GM10266 (cell line): ENCODE measurements at regions not wholly inside any gene's neighbourhood (a gene's known extent, or its start where the extent isn't known, plus 50 kb on each side); places are given as distances from the start of the nearest gene placed in this dataset.

Experiments
- DNase-seq: peaks from one replicate; pipeline ENCODE4 v3.0.0; 2012; ENCODE audit errors: extremely low spot score
- CTCF ChIP-seq: IDR thresholded peaks from 2 replicates; pipeline ENCODE4 v1.5.1; 2012; ENCODE audit warnings: mild to moderate bottlenecking, low read depth; ENCODE audit not compliant: control insufficient read depth, insufficient read depth; ENCODE audit errors: missing control alignments

- TF ChIP-seq CTCF = no peak
- DNase-seq = peak; percentile 33
Measured at GRCh38 chr13:50224534-50224933, 209.3 kb downstream of the KCNRG start.

- no peak for TF ChIP-seq CTCF
- no peak for DNase-seq
Measured at GRCh38 chr13:50225193-50226155, 210.2 kb downstream of the KCNRG start.

DNA sequence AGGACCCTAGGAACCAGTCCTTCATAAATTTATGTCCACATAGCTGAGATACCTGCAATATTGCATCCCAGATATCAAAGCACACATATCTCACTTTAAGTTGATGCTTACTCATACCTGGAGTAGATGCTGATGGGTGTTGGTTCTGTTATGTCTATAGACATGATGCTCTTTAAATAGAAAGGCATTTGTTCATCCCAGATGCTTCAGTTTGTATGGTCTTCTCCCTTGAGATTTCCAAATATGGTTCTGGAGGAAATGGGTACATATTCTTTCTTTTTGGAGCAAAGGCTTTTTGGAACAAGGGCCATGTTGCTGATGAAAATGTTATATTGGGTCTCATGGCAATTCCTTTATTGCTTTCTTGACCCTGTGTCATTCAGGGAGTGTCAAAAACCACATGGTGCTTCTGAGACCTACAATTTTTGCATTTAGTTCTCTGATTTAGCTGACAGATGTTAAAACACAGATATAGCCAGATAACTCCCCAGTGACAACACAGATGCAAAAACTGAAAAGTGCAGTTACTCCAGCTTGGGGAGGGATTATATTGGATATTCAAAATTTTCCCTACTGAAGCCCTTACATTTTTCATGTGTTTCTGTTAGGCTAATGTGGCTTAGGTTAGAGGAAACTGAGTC lies 211.4 kb downstream of the KCNRG start:
- no peak for DNase-seq
- no peak for TF ChIP-seq CTCF

DNA sequence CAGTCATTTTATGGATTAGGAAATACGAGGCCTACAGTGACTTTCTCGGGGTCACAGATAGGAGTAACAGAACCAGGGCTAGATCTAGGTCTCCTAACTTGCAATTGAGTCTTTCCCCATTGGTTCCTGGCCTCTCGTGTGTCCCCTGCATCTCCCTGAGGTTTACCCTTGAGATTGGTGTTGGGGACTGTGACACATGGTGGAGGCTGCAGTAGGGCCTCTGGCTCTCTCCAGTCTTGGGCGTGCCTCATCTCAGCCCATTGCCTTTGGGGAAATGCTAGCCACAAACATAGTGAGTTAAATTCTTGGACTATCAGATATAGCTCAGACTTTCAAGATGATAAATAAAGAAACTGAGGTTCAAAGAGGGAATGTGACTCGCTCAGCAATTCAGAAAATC lies 212.1 kb downstream of the KCNRG start:
- no peak for TF ChIP-seq CTCF
- no peak for DNase-seq

GRCh38 chr13:50228527-50228926 lies 213.3 kb downstream of the KCNRG start:
- no peak for DNase-seq
- TF ChIP-seq CTCF = no peak

DNA sequence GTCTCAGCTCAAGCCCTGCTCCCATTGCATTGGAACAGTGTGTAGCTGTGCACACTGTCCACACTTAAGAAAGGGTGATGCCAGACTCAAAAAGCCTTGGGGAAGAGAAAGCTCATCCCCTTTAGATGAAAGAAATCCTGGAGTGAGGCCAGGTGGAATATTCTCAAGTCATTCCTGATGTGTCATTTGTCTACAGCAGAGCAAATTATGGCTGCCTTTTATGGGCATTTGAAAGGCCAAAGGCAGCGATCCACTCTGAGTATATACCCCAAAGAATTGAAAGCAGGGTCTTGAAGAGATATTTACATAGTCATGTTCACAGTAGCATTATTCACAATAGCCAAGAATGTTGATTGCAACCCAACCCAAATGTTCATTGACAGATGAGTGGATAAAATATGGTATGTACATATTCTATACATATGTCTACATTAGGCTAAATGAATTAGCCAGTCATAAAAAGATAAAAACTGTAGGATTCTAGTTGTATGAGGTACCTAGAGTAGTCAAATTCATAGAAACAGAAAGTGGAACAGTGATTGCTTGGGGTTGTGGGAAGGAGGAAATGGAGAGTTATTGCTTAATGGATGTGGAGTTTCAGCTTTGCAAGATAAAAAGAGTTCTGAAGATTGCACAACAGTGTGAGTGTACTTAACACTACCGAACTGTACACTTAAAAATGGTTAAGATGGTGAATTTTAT lies 214.9 kb downstream of the KCNRG start:
- no peak for DNase-seq
- no peak for TF ChIP-seq CTCF
